Upper lobe of left lung (tissue), 4 donors: ENCODE measurements at regions not wholly inside any gene's neighbourhood (a gene's known extent, or its start where the extent isn't known, plus 50 kb on each side); places are given as distances from the start of the nearest gene placed in this dataset.
"Not testable (repeated sequence)": the region's sequence is repeated elsewhere in the genome, so short reads cannot be mapped to it uniquely, and the experiment has no call there.

Experiments used
- EP300 ChIP-seq, 4 donors: sonication (generic); formaldehyde crosslinking; IDR thresholded peaks; one replicate each; pipeline ENCODE4 v1.5.1; 2017; ENCODE audit warnings: antibody characterized with exemption in 4 of 4, control low read depth in 2 of 4
- POLR2A ChIP-seq, 4 donors: fragments of 450-650 bp; IDR thresholded peaks; one replicate each; pipeline ENCODE4 v1.5.1; 2016 to 2017; ENCODE audit warnings: antibody characterized with exemption in 4 of 4, mild to moderate bottlenecking in 2 of 4

GRCh38 chr12:131631889-131632651, 78.8 kb upstream of the SFSWAP start:
- TF ChIP-seq EP300, POLR2A (IDR thresholded peaks at IDR 0.05): not testable (repeated sequence)
